ENCODE measurements at regions not wholly inside any gene's neighbourhood (a gene's known extent, or its start where the extent isn't known, plus 50 kb on each side); places are given as distances from the start of the nearest gene placed in this dataset.

DNA sequence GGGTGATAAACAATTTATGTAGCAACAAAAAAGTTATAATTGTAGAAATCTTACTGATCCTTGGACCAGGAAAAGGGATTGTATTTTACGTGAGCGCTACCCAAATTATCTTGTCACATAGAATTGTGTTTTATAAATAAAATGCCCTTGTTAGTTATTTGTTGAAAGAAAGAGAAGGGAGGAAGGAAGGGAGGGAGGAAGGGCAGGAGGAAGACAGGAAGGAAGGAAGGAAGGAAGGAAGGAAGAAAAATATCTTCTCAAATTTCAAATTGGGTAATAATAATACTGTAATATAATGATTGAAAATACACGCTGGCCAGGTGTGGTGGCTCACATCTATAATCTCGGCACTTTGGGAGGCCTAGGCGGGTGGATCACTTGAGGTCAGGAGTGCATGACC, 206.2 kb upstream of the TLL1 start:
- TF ChIP-seq EZH2 (IDR thresholded peaks at IDR 0.05; ENCODE audit: insufficient read depth, poor library complexity, severe bottlenecking) (no peak), EZH2phosphoT487 (IDR thresholded peaks at IDR 0.05; ENCODE audit: insufficient read depth, low read depth) (no peak)
